Activated CD4-positive, alpha-beta T cell treated with anti-CD3 and anti-CD28 coated beads, Interleukin-10, Interleukin-2, amounts not matched to agents 100 ng/mL and 50 ng/mL, durations not matched to agents 16 hours and 8 hours (primary cell): ENCODE measurements at regions not wholly inside any gene's neighbourhood (a gene's known extent, or its start where the extent isn't known, plus 50 kb on each side); places are given as distances from the start of the nearest gene placed in this dataset.
"Not testable (repeated sequence)": the region's sequence is repeated elsewhere in the genome, so short reads cannot be mapped to it uniquely, and the experiment has no call there.

Source experiments
- DNase-seq: peaks from one replicate; pipeline ENCODE4 v3.0.0-alpha.2; 2020

GRCh38 chr10:8315619-8316021 is 261.1 kb downstream of the GATA3 start:
- peak; percentile 76 for DNase-seq

- no peak for DNase-seq
Measured at GRCh38 chr10:8316284-8316683, 261.8 kb downstream of the GATA3 start.

- not testable (repeated sequence) for DNase-seq
Measured at GRCh38 chr10:8318429-8318828, 263.9 kb downstream of the GATA3 start.

GRCh38 chr10:8318956-8319355 is 264.5 kb downstream of the GATA3 start:
- DNase-seq = no peak

GRCh38 chr10:8319704-8320103 is 265.2 kb downstream of the GATA3 start:
- no peak for DNase-seq

GRCh38 chr10:8321990-8322389 is 267.5 kb downstream of the GATA3 start:
- DNase-seq = no peak

- no peak for DNase-seq
Measured at GRCh38 chr10:8323428-8324054, 269.1 kb downstream of the GATA3 start.

- peak; percentile 85 for DNase-seq
Measured at GRCh38 chr10:8325024-8325980, 270.8 kb downstream of the GATA3 start.

GRCh38 chr10:8326396-8327139 is 272.1 kb downstream of the GATA3 start:
- no peak for DNase-seq

GRCh38 chr10:8327140-8327423 is 272.6 kb downstream of the GATA3 start:
- DNase-seq = no peak

GRCh38 chr10:8331387-8331786 is 276.9 kb downstream of the GATA3 start:
- peak; percentile 57 for DNase-seq

GRCh38 chr10:8331896-8332729 is 277.6 kb downstream of the GATA3 start:
- peak; percentile 96 for DNase-seq

- no peak for DNase-seq
Measured at GRCh38 chr10:8332730-8333111, 278.2 kb downstream of the GATA3 start.

GRCh38 chr10:8334631-8335030 is 280.1 kb downstream of the GATA3 start:
- no peak for DNase-seq

- no peak for DNase-seq
Measured at GRCh38 chr10:8336629-8337331, 282.3 kb downstream of the GATA3 start.

GRCh38 chr10:8337332-8337651 is 282.8 kb downstream of the GATA3 start:
- no peak for DNase-seq

- DNase-seq = peak; percentile 87
Measured at GRCh38 chr10:8338177-8338766, 283.8 kb downstream of the GATA3 start.

- no peak for DNase-seq
Measured at GRCh38 chr10:8344756-8345155, 290.3 kb downstream of the GATA3 start.

GRCh38 chr10:8346861-8347260 is 292.4 kb downstream of the GATA3 start:
- DNase-seq = no peak

- not testable (repeated sequence) for DNase-seq
Measured at GRCh38 chr10:8347614-8348013, 293.1 kb downstream of the GATA3 start.

- DNase-seq = no peak
Measured at GRCh38 chr10:8349610-8350249, 295.2 kb downstream of the GATA3 start.
